RWPE1 (cell line): ENCODE measurements at regions not wholly inside any gene's neighbourhood (a gene's known extent, or its start where the extent isn't known, plus 50 kb on each side); places are given as distances from the start of the nearest gene placed in this dataset.
A peak's percentile ranks its signal among the peaks of the same experiment; 100 is the strongest.
"Not testable (repeated sequence)": the region's sequence is repeated elsewhere in the genome, so short reads cannot be mapped to it uniquely, and the experiment has no call there.

Experiments
- CTCF ChIA-PET: fragments of 350-600 bp; sonication (Branson Sonifier 250); formaldehyde crosslinking; extraction: SDS; loops from one replicate; lab custom pipeline; 2021; lab: Yijun Ruan, JAX
- POLR2A ChIA-PET: fragments of 400-600 bp; formaldehyde crosslinking; extraction: SDS; loops from one replicate; lab custom pipeline; 2020; ENCODE audit warnings: antibody characterized with exemption; ENCODE audit not compliant: low non-redundant PET; lab: Yijun Ruan, JAX
- DNase-seq: peaks from one replicate; pipeline ENCODE4 v3.0.0; 2012; ENCODE audit warnings: low spot score
- H3K27ac ChIP-seq: fragments of 450-650 bp; 2 replicates; pipeline ENCODE4 v1.5.1; 2017
- CTCF ChIP-seq: fragments of 450-650 bp; conservative IDR thresholded peaks from 2 replicates; pipeline ENCODE4 v1.5.1; 2017; ENCODE audit warnings: low read depth, mild to moderate bottlenecking

- H3K27ac ChIP-seq: no peak overlapping the region
- no peak for DNase-seq
- CTCF ChIA-PET: no interaction called here
- POLR2A ChIA-PET: no interaction called here
- TF ChIP-seq CTCF: no peak
These were observed 62.1 kb upstream of the CAPRIN1 start for GRCh38 chr11:33989461-33989860.

DNA sequence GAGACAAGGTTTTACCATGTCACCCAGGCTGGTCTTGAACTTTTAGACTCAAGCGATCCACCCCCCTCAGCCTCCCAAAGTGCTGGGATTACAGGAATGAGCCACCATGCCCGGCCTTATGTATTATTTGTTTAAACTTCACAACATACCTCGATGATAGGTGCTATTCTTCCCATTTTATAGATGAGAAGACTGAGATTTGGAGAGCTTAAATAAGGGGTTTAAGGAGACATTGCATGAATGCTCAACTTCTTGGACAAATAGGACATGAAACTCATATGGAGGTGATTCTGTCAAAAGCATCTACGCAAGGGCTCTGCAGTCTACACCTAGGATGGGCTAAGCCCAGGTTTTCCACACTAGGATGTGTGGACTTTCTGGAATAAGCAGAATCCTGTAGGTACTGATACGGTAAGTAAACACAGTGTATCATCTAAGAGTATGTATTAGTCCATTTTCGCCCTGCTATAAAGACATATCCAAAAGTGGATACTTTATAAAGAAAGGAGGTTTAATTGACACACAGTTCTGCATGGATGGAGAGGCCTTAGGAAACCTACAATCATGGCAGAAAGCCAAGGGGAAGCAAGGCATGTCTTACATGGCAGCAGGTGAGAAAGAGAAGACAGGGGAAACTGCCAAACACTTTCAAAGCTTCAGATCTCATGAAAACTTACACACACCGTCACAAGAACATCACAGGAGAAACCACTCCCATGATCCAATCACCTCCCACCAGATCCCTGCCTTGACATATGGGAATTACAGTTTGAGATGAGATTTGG is 62.8 kb upstream of the CAPRIN1 start:
- DNase-seq: no peak
- CTCF ChIA-PET: interaction anchor here (0.6 to 1.9 kb wide), 9 partner anchors 10 to 376 kb away, joined by 3 to 13 read pairs (median 3); no protein-coding TSS in a partner anchor
- TF ChIP-seq CTCF: no peak
- no peak overlapping the region for H3K27ac ChIP-seq
- POLR2A ChIA-PET: no interaction called here

GRCh38 chr11:33987975-33988580 is 63.5 kb upstream of the CAPRIN1 start:
- ChIA-PET POLR2A (interaction anchor here (0.6 kb wide), 1 partner anchor 65 kb away, joined by 3 read pairs; no protein-coding TSS in a partner anchor), CTCF (interaction anchor here (0.5 to 1.9 kb wide), 13 partner anchors 9 to 377 kb away, joined by 3 to 13 read pairs (median 3); no protein-coding TSS in a partner anchor)
- peak; percentile 83 for TF ChIP-seq CTCF
- DNase-seq: peak; percentile 46
- no peak overlapping the region for H3K27ac ChIP-seq

DNA sequence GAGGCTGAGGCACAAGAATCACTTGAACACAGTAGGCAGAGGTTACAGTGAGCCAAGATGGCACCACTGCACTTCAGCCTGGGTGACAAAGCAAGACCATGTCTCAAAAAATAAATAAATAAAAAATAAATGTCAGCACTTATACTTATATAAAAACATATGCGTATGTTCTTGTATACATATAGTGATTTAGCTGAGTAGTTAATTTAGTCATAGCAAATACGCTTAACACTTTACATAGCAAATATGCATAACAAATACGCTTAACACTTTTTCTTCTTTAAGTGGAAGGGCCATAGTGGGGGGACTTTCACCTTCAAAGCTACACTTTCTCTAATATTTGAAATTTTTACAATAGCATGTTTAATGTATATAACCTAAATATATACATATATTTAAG is 64.0 kb upstream of the CAPRIN1 start:
- CTCF ChIA-PET: interaction anchor here (0.5 to 1.9 kb wide), 8 partner anchors 9 to 107 kb away, joined by 3 to 13 read pairs (median 6); no protein-coding TSS in a partner anchor
- H3K27ac ChIP-seq: no peak overlapping the region

GRCh38 chr11:33986597-33987501 is 64.7 kb upstream of the CAPRIN1 start:
- CTCF ChIA-PET: interaction anchor here (0.6 to 1.9 kb wide), 3 partner anchors 9 to 85 kb away, joined by 4 to 13 read pairs (median 8); no protein-coding TSS in a partner anchor
- H3K27ac ChIP-seq, DNase-seq, POLR2A ChIA-PET: not testable (repeated sequence)

More for the DNA sequence above, 64.0 kb upstream of the CAPRIN1 start:
- no peak for TF ChIP-seq CTCF
- DNase-seq: no peak
- POLR2A ChIA-PET: interaction anchor here (0.6 kb wide), 1 partner anchor 65 kb away, joined by 3 read pairs; no protein-coding TSS in a partner anchor

- CTCF ChIA-PET: no interaction called here
- POLR2A ChIA-PET: no interaction called here
- TF ChIP-seq CTCF: no peak
- no peak overlapping the region for H3K27ac ChIP-seq
- no peak for DNase-seq
These were observed 66.7 kb upstream of the CAPRIN1 start for GRCh38 chr11:33984682-33985389.
